Trophoblast cell (in vitro differentiated cells and primary cell): ENCODE measurements at regions not wholly inside any gene's neighbourhood (a gene's known extent, or its start where the extent isn't known, plus 50 kb on each side); places are given as distances from the start of the nearest gene placed in this dataset.

Experiments used
- DNase-seq, 2 donors: peaks; one replicate each; pipeline ENCODE4 v3.0.0-alpha.2; 2016
- H2AFZ ChIP-seq: 2 replicates; pipeline ENCODE4 v1.6.1; 2013; ENCODE audit warnings: low read length, moderate library complexity, mild to moderate bottlenecking; ENCODE audit not compliant: insufficient read depth, poor library complexity
- H2AK5ac ChIP-seq: 2 replicates; pipeline ENCODE4 v1.6.1; 2013; ENCODE audit warnings: mild to moderate bottlenecking, low read length
- H2BK120ac ChIP-seq: 2 replicates; pipeline ENCODE4 v1.6.1; 2013; ENCODE audit warnings: low read length, mild to moderate bottlenecking, moderate library complexity; ENCODE audit not compliant: insufficient read depth, poor library complexity
- H2BK12ac ChIP-seq: 2 replicates; pipeline ENCODE4 v1.6.1; 2013; ENCODE audit warnings: mild to moderate bottlenecking, low read length, moderate library complexity
- H2BK5ac ChIP-seq: 2 replicates; pipeline ENCODE4 v1.6.1; 2013; ENCODE audit warnings: low read length, low read depth, moderate library complexity, mild to moderate bottlenecking; ENCODE audit not compliant: poor library complexity
- H3K14ac ChIP-seq: 2 replicates; pipeline ENCODE4 v1.6.1; 2013; ENCODE audit warnings: mild to moderate bottlenecking, low read length
- H3K18ac ChIP-seq: 2 replicates; pipeline ENCODE4 v1.6.1; 2013; ENCODE audit warnings: mild to moderate bottlenecking, low read length
- H3K23ac ChIP-seq: 2 replicates; pipeline ENCODE4 v1.6.1; 2013; ENCODE audit warnings: low read length
- H3K27ac ChIP-seq: 2 replicates; pipeline ENCODE4 v1.5.1; 2013; ENCODE audit warnings: low read depth, mild to moderate bottlenecking, inconsistent platforms, low read length, moderate library complexity
- H3K27me3 ChIP-seq: 2 replicates; pipeline ENCODE4 v1.6.1; 2013; ENCODE audit warnings: inconsistent platforms, mild to moderate bottlenecking, low read length, moderate library complexity; ENCODE audit not compliant: insufficient read depth
- H3K36me3 ChIP-seq, 2 experiments: 1 replicate in 1 of 2; 2 replicates in 1 of 2; pipeline ENCODE4 v1.6.1; 2013; ENCODE audit warnings: low read length in 2 of 2, mild to moderate bottlenecking in 2 of 2, moderate library complexity in 1 of 2; ENCODE audit not compliant: insufficient read depth in 2 of 2, control insufficient read depth in 1 of 2
- H3K4ac ChIP-seq: 2 replicates; pipeline ENCODE4 v1.6.1; 2013; ENCODE audit warnings: low read depth, mild to moderate bottlenecking, low read length, moderate library complexity
- H3K4me1 ChIP-seq, 2 experiments: 1 replicate in 1 of 2; 2 replicates in 1 of 2; pipeline ENCODE4 v1.6.1; 2013; ENCODE audit warnings: low read length in 2 of 2, mild to moderate bottlenecking in 2 of 2, moderate library complexity in 1 of 2; ENCODE audit not compliant: insufficient read depth in 2 of 2, control insufficient read depth in 1 of 2
- H3K4me2 ChIP-seq: 2 replicates; pipeline ENCODE4 v1.6.1; 2013; ENCODE audit warnings: inconsistent platforms, mild to moderate bottlenecking, low read length, moderate library complexity
- H3K4me3 ChIP-seq: 2 replicates; pipeline ENCODE4 v1.5.1; 2013; ENCODE audit warnings: mild to moderate bottlenecking, low read depth, low read length, inconsistent platforms
- H3K79me1 ChIP-seq: one replicate; pipeline ENCODE4 v1.6.1; 2013; ENCODE audit warnings: low read length
- H3K79me2 ChIP-seq: 2 replicates; pipeline ENCODE4 v1.6.1; 2013; ENCODE audit warnings: low read length, mild to moderate bottlenecking; ENCODE audit not compliant: control insufficient read depth, insufficient read depth, poor library complexity
- H3K9ac ChIP-seq: 2 replicates; pipeline ENCODE4 v1.6.1; 2013; ENCODE audit warnings: mild to moderate bottlenecking, low read length
- H3K9me3 ChIP-seq: 2 replicates; pipeline ENCODE4 v1.6.1; 2013; ENCODE audit warnings: low read depth, mild to moderate bottlenecking, control low read depth, inconsistent platforms, low read length; ENCODE audit not compliant: insufficient read depth
- H4K12ac ChIP-seq: 2 replicates; pipeline ENCODE4 v1.6.1; 2013; ENCODE audit warnings: low read depth, mild to moderate bottlenecking, low read length, moderate library complexity
- H4K8ac ChIP-seq: 2 replicates; pipeline ENCODE4 v1.6.1; 2013; ENCODE audit warnings: low read depth, mild to moderate bottlenecking, low read length, moderate library complexity
- H4K91ac ChIP-seq: one replicate; pipeline ENCODE4 v1.6.1; 2013; ENCODE audit warnings: low read depth, mild to moderate bottlenecking, low read length, moderate library complexity
- WGBS: extraction: QIAGEN DNeasy Blood & Tissue Kit; methylation state at CpG from one replicate; pipeline ENCODE4 v1.1.7; 2013; ENCODE audit warnings: missing lambda C conversion rate; ENCODE audit not compliant: insufficient read length, insufficient coverage; ENCODE audit errors: extremely low coverage; 5-methylcytosine and 5-hydroxymethylcytosine counted together

GRCh38 chr2:70012887-70013286 is 51.5 kb upstream of the ASPRV1 start:
- H3K27me3 ChIP-seq, result no peaks in the 10 kb centered on the region
- no peak overlapping the region for H3K9ac ChIP-seq
- H3K4me3 ChIP-seq, result no peak overlapping the region
- no peak overlapping the region for H3K18ac ChIP-seq
- H3K4ac ChIP-seq, result no peak overlapping the region
- H4K91ac ChIP-seq, result no peak overlapping the region
- H3K4me1 ChIP-seq, result peaks cover 0 to 7% of the 10 kb centered on the region in 2 experiments
- H2AK5ac ChIP-seq, result no peak overlapping the region
- peaks cover 2% of the 10 kb centered on the region for H3K79me1 ChIP-seq
- H2BK120ac ChIP-seq, result no peak overlapping the region
- no CpG with 5 or more reads among the region's 1 CpG for WGBS
- no peak overlapping the region for H3K4me2 ChIP-seq
- H3K79me2 ChIP-seq, result no peaks in the 10 kb centered on the region
- no peak overlapping the region for H2BK5ac ChIP-seq
- no peak overlapping the region for H3K14ac ChIP-seq
- H3K36me3 ChIP-seq, result no peaks in the 10 kb centered on the region
- no peak overlapping the region for H3K27ac ChIP-seq
- no peak for DNase-seq
- H2BK12ac ChIP-seq, result no peak overlapping the region
- no peak overlapping the region for H4K12ac ChIP-seq
- H2AFZ ChIP-seq, result no peak overlapping the region
- H3K9me3 ChIP-seq, result no peaks in the 10 kb centered on the region
- no peak overlapping the region for H3K23ac ChIP-seq
- H4K8ac ChIP-seq, result no peak overlapping the region

DNA sequence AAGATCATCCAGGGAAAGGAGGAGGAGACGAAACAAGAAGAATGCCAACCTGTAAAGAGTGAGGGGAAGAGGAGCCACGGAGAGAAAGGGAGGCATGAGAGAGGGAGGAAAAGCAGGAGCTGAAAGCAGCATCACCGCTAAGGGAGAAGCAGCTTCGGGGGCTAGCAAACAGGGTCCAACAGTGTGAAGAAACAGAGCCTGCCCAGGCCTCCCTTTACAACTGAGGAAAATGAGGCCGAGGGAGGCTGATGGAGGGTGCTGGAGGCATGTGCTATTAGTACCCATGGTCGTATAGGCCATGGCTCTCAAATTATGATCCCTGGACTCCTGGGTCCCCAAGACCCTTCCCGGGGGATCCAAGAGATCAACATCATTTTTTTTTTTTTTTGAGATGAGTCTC is 50.4 kb upstream of the ASPRV1 start:
- DNase-seq, result no peak
- no peak overlapping the region for H4K12ac ChIP-seq
- H3K4ac ChIP-seq, result no peak overlapping the region
- H2BK12ac ChIP-seq, result no peak overlapping the region
- H4K91ac ChIP-seq, result no peak overlapping the region
- H3K9ac ChIP-seq, result no peak overlapping the region
- H3K14ac ChIP-seq, result no peak overlapping the region
- no peak overlapping the region for H3K4me2 ChIP-seq
- no peak overlapping the region for H3K18ac ChIP-seq
- no peaks in the 10 kb centered on the region for H3K27me3 ChIP-seq
- H3K4me1 ChIP-seq, result peaks cover 0 to 7% of the 10 kb centered on the region in 2 experiments
- H3K79me2 ChIP-seq, result no peaks in the 10 kb centered on the region
- H2AK5ac ChIP-seq, result no peak overlapping the region
- WGBS, result no CpG with 5 or more reads among the region's 7 CpGs
- H3K27ac ChIP-seq, result no peak overlapping the region
- H3K4me3 ChIP-seq, result no peak overlapping the region
- H3K9me3 ChIP-seq, result no peaks in the 10 kb centered on the region
- H4K8ac ChIP-seq, result no peak overlapping the region
- H3K36me3 ChIP-seq, result no peaks in the 10 kb centered on the region
- H3K79me1 ChIP-seq, result peaks cover 2% of the 10 kb centered on the region
- no peak overlapping the region for H2BK5ac ChIP-seq
- H3K23ac ChIP-seq, result no peak overlapping the region
- no peak overlapping the region for H2AFZ ChIP-seq
- no peak overlapping the region for H2BK120ac ChIP-seq

- H3K27ac ChIP-seq, result no peak overlapping the region
- no peak for DNase-seq
- H2BK120ac ChIP-seq, result no peak overlapping the region
- no peaks in the 10 kb centered on the region for H3K36me3 ChIP-seq
- H3K9me3 ChIP-seq, result no peaks in the 10 kb centered on the region
- H4K12ac ChIP-seq, result no peak overlapping the region
- no peaks in the 10 kb centered on the region for H3K27me3 ChIP-seq
- no peak overlapping the region for H4K8ac ChIP-seq
- H4K91ac ChIP-seq, result no peak overlapping the region
- peaks cover 2% of the 10 kb centered on the region for H3K79me1 ChIP-seq
- no peak overlapping the region for H2AFZ ChIP-seq
- no peak overlapping the region for H3K4me2 ChIP-seq
- H2BK5ac ChIP-seq, result no peak overlapping the region
- no peak overlapping the region for H2AK5ac ChIP-seq
- H3K4me1 ChIP-seq, result peaks cover 0 to 7% of the 10 kb centered on the region in 2 experiments
- H3K23ac ChIP-seq, result no peak overlapping the region
- WGBS, result no CpG with 5 or more reads among the region's 4 CpGs
- H3K4me3 ChIP-seq, result no peak overlapping the region
- H2BK12ac ChIP-seq, result no peak overlapping the region
- no peak overlapping the region for H3K18ac ChIP-seq
- no peak overlapping the region for H3K9ac ChIP-seq
- no peak overlapping the region for H3K4ac ChIP-seq
- H3K79me2 ChIP-seq, result no peaks in the 10 kb centered on the region
- H3K14ac ChIP-seq, result no peak overlapping the region
These were observed 49.9 kb upstream of the ASPRV1 start for GRCh38 chr2:70011335-70011734.
